ENCODE measurements at regions not wholly inside any gene's neighbourhood (a gene's known extent, or its start where the extent isn't known, plus 50 kb on each side); places are given as distances from the start of the nearest gene placed in this dataset.

- DNase-seq (ENCODE audit: low read depth), result no peak
- no peak overlapping the region for H3K4me3 ChIP-seq (ENCODE audit: low read depth, low read length)
- no peak for TF ChIP-seq CTCF (IDR thresholded peaks at IDR 0.05; ENCODE audit: low read depth, low read length, missing control alignments)
Observed at GRCh38 chr18:22816266-22817176, 116.6 kb upstream of the RBBP8 start.

DNA sequence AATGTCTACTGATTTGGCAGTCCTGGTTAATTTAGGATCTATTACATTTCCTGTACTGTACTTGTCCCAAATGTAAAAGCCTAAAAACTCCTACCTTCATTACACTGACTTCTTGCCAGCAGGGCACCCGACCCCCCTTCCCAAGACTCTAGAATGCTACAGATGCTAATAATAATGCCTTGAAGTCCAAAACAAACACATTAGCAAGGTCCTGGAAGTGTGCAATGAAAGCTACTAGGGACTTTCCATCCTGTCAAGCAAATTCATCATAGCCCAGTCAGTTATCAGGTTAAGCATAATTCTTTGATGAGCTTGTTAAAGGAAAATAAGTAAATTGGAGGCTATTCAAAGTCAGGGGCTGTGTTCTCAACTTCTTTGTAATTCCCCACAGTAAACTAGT is 115.3 kb upstream of the RBBP8 start:
- DNase-seq (ENCODE audit: low read depth), result no peak
- no peak overlapping the region for H3K4me3 ChIP-seq (ENCODE audit: low read depth, low read length)
- TF ChIP-seq CTCF (IDR thresholded peaks at IDR 0.05; ENCODE audit: low read depth, low read length, missing control alignments), result no peak

GRCh38 chr18:22822024-22822423 is 111.1 kb upstream of the RBBP8 start:
- H3K4me3 ChIP-seq (ENCODE audit: low read depth, low read length), result no peak overlapping the region
- DNase-seq (ENCODE audit: low read depth), result no peak
- no peak for TF ChIP-seq CTCF (IDR thresholded peaks at IDR 0.05; ENCODE audit: low read depth, low read length, missing control alignments)

DNA sequence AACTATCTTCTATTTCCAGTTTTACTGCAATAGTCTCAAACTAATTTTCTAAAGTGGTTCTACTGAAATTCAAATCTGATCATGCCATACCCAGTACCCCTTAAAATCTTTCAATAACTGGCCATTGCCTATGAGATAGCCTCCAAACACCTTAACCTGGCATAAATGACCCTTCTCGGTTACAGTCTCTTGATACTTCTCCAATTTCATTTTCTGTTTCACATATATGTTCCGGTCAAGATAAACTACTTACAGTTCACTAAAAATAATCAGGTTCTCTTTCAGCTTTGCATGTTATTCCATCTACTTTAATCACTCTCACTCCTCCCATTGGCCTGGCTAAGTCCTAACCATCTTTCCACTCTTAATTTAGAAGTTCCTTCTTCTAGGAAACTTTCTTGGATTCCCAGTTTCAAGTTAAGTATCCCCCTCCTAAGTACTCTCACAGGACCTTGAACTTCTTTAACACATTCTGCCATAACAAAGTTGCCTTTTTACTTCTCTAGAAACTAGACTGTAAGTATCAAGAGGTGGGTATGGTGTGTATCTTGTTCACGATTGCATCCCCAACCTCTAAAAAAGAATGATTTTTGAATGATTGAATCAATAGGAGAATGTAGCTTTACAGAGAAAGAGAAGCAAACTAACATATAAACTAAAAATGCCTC is 110.2 kb upstream of the RBBP8 start:
- no peak for TF ChIP-seq CTCF (IDR thresholded peaks at IDR 0.05; ENCODE audit: low read depth, low read length, missing control alignments)
- DNase-seq (ENCODE audit: low read depth), result no peak
- H3K4me3 ChIP-seq (ENCODE audit: low read depth, low read length), result no peak overlapping the region; the same call in 1 of the 2 replicates

DNA sequence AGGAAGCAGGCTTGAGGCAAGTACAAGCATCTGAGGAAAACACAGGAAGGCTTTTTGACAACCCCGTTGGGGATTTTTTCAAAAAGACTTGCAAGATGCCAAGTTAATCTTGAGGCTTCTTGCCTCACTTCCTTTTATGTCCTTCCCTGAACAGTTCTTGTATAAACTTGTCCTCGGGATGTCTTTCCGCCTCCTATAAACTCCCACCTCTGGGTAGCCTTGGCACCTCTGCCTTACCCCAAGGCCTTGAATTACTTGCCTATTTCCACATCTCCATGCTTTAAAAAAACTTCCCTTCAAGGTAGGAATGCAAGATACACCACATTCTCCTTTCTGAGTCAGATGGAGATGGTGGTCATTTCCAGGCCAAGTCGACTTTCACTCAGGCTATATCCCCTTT is 106.4 kb upstream of the RBBP8 start:
- no peak overlapping the region for H3K4me3 ChIP-seq (ENCODE audit: low read depth, low read length)
- DNase-seq (ENCODE audit: low read depth), result no peak
- TF ChIP-seq CTCF (IDR thresholded peaks at IDR 0.05; ENCODE audit: low read depth, low read length, missing control alignments), result no peak

- TF ChIP-seq CTCF (IDR thresholded peaks at IDR 0.05; ENCODE audit: low read depth, low read length, missing control alignments), result no peak
- H3K4me3 ChIP-seq (ENCODE audit: low read depth, low read length), result no peak overlapping the region
- DNase-seq (ENCODE audit: low read depth), result no peak
Observed at GRCh38 chr18:22827216-22827615, 105.9 kb upstream of the RBBP8 start.

All from GM12864 (cell line).